Activated CD8-positive, alpha-beta memory T cell treated with anti-CD3 and anti-CD28 coated beads, Interleukin-2, amount 50 U/mL, for 48 hours (primary cell): ENCODE measurements at regions not wholly inside any gene's neighbourhood (a gene's known extent, or its start where the extent isn't known, plus 50 kb on each side); places are given as distances from the start of the nearest gene placed in this dataset.
A peak's percentile ranks its signal among the peaks of the same experiment; 100 is the strongest.
"Not testable (repeated sequence)": the region's sequence is repeated elsewhere in the genome, so short reads cannot be mapped to it uniquely, and the experiment has no call there.

Experiments
- DNase-seq: peaks from one replicate; pipeline ENCODE4 v3.0.0-alpha.2; 2020

DNA sequence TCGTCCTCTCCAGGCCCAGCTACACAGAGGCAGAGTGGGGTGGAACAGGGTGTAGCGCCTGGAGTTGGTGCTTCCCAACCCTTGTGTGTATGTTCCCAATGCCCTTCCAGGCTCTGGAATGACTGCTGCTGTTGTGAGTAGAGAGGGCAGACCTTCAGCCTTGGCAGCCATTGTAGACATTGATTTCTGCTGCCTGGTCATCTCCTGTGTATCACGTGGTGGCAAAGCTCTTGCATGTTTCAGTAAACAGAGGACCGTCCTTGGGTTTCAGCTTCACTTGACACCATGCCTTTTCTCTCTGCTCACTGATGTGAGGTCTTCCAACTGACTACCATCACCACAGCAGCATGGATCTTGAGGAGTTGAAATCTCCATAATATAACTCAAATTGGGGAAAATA is 397.9 kb downstream of the COG6 start:
- no peak for DNase-seq

GRCh38 chr13:40054422-40054821 is 399.0 kb downstream of the COG6 start:
- not testable (repeated sequence) for DNase-seq

- DNase-seq, result no peak
Observed at GRCh38 chr13:40056898-40057619, 401.6 kb downstream of the COG6 start.

DNA sequence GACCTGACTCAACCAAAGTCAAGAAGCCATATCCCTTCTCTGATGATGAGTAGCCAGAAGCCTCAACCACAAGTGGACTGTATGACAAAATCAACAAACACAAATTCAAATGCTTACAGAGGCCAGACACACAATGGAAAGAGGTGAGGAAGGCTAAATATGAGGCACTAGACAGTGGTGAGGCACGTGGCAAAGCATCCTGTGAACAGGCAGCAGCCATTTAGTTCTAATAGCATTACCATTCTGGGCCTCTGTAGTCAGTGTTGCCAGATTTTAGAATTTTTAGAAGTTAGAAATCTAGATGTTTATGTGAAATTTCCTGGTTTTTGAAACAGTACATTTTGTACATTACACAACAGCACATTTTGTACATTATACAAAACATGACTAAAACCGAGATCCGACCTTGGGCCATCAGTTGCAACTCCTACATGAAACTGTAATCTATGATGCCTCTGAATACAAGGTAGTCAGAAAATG is 403.3 kb downstream of the COG6 start:
- no peak for DNase-seq

DNA sequence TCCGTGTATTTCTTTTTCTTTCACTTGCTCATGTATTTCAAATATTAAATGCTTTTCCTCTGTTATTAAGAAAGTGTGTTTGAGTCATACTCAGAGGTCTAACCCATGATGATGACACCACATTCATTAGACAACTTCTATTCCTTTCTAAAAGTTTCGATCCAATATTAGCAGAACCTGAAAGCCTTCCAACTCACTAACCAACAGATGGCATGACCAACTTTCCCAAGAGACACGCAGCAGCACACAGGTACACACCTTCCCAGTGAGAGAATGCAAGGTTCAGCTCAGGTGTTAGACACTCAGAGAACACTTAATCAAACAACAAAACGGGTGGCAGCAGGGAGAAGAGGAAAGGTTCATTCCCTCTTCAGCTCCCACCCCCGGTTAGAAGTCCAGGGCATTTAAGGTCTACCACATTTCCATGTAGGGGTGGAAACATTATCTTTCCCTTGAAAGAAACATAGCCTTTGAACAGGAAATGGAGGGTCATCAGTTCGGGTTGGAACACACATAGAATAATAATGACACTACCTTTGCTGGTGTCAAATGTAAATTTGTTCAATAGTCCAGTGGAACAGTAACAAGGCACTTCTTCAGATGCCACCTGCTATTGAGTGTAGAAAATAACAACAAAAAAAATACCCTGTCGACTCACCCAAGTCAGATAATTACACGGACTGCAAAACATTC is 404.2 kb downstream of the COG6 start:
- DNase-seq, result no peak

GRCh38 chr13:40060296-40061007 is 405.0 kb downstream of the COG6 start:
- DNase-seq, result peak; percentile 69

GRCh38 chr13:40061466-40062450 is 406.3 kb downstream of the COG6 start:
- DNase-seq, result no peak

GRCh38 chr13:40063278-40063698 is 407.8 kb downstream of the COG6 start:
- no peak for DNase-seq

DNA sequence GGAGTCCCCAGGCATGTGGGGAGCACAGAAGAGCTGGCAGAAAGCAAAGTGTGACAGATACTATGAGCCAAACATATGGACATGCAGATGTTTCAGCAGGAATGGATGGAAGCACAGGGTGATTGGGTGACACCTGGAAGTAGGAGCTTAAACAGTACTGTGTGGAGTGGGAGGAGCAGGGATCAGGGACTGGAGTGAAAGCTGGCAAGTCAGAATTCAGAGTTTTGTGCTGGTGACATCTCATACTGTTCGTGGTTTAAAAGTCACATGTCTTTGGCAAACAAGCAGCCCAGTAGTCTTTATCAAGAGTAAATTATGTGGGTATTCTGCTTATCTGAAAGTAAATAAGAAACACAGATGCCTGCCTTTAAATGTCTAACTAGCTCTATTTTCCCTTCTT is 408.2 kb downstream of the COG6 start:
- DNase-seq, result no peak

- DNase-seq, result no peak
Observed at GRCh38 chr13:40064154-40065097, 409.0 kb downstream of the COG6 start.

- peak; percentile 80 for DNase-seq
Observed at GRCh38 chr13:40069173-40070044, 413.9 kb downstream of the COG6 start.

DNA sequence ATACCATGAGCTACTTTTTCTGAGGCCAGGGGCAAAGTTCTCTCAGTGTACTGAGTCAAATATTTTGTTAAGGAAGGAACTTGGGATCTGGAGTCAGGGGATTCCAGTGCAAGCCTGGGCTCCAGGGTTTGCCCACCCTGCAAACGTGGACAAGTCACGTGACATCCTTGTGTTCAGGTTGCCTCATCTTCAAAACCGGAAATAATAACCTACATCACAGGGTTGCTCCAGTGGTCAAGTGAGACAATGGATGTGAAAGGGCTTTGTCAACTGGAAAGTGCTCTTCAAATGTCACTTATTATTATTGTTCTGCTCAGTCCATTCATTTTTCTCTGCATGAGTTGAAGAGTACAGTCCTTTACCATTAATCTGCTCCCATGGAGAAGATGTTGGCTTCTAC is 414.9 kb downstream of the COG6 start:
- DNase-seq, result no peak

- DNase-seq, result no peak
Observed at GRCh38 chr13:40072663-40073120, 417.2 kb downstream of the COG6 start.

GRCh38 chr13:40074338-40074737 is 418.9 kb downstream of the COG6 start:
- no peak for DNase-seq

DNA sequence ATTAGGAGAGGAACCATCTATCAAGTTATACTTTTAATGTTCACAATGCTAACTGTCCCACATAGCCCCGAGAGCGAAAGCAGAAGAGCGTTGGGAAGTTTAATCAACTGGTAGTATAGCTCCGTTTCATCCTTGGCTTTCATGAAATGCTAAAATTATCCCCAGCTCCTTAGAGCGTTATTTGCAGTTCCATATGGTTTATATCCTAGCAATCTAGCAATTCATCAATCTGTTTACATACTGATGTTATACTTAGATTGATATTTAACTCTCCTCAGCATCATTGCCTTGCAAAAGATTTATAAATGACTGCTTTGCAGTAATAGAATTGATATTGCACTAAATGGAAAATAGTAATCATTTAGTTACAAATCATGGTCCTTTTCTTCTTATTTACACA is 419.8 kb downstream of the COG6 start:
- DNase-seq, result no peak

DNA sequence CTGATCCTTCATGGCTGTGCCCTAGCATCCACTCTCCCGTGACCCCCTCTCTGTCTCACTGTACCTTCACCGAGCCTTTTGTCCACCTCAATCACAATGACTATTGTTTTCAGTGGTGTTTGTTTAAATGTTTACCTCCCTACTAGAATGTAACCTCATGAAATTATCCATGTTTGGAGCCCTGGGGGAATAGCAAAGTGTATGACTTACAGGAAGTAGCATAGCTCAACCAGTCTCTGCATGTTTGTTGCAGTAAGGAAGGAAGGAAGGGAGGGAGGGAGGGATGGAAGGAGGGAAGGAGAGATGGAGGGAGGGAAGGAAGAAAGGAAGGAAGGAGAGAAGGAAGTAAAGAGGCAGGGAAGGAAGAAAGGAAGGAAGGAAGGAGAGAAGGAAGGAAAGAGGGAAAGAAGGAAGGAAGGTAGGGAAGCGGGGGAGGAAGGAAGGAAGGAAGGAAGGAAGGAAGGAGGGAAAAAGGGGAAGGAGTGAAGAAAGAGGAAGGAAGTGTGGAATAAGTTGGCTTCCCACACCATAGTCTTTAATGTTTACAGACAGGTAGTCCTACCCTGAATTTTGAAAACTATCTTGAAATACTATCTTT is 421.4 kb downstream of the COG6 start:
- no peak for DNase-seq

DNA sequence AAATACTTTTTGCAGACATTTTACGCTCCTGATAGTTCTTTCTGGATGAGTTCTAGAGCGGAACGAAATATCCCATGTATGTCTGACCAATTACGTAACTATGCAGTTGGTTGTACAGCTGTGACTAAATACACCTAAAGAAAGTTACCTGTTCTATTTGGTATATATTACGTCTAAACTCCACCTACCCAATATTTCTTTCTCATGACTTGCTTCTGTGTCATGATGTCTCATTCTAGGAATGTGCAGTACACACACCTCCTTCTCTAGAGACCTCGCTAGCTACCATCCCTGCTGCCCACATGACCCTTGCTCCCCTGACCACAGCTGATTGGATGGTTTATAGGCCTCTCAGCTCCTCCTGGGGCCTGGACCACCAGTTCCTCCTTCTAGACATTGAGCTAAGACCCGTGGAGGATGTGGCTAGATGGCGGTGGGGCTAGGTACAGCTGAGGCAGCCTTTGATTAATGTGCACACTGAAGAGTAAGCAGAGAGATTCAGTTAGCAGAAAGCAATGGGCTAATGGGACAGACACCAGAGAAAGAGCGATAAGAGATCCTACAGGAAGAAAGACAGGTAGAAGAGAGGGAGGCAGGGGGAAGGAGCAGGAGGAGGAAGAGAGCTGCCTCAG is 422.1 kb downstream of the COG6 start:
- DNase-seq, result no peak

DNA sequence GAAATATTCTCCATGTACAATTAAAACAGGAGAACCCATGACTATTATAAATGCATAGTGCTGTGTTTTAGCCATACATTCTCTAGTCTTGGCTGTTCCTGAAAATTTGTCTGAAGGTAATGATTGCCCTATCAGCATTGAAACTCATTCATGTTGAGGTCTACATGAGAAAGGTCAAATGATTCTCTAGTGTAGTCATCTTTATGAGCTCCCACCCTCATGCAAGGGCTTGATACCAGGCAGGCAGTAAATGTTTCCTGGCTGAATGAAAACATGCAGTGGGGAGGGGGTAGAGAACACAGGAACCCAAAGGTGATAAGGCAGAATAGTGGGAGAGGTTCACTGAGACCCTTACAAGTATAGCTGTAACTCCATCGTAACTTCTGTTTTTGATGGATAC is 424.3 kb downstream of the COG6 start:
- no peak for DNase-seq

- DNase-seq, result no peak
Observed at GRCh38 chr13:40080676-40081075, 425.2 kb downstream of the COG6 start.
